Endodermal cell (in vitro differentiated cells): ENCODE measurements at regions not wholly inside any gene's neighbourhood (a gene's known extent, or its start where the extent isn't known, plus 50 kb on each side); places are given as distances from the start of the nearest gene placed in this dataset.
"Not testable (repeated sequence)": the region's sequence is repeated elsewhere in the genome, so short reads cannot be mapped to it uniquely, and the experiment has no call there.

Experiments
- DNase-seq: peaks from one replicate; pipeline ENCODE4 v3.0.0-alpha.2; 2017
- H3K27ac ChIP-seq: 2 replicates; pipeline ENCODE4 v1.5.1; 2013; ENCODE audit warnings: mild to moderate bottlenecking, low read depth, low read length, moderate library complexity
- H3K27me3 ChIP-seq: 2 replicates; pipeline ENCODE4 v1.6.1; 2013; ENCODE audit warnings: mild to moderate bottlenecking, low read length, moderate library complexity; ENCODE audit not compliant: insufficient read depth, control insufficient read depth, poor library complexity, severe bottlenecking
- H3K36me3 ChIP-seq: 2 replicates; pipeline ENCODE4 v1.7.0; 2013; ENCODE audit warnings: mild to moderate bottlenecking, low read length, moderate library complexity; ENCODE audit not compliant: control insufficient read depth, insufficient read depth
- H3K4me1 ChIP-seq: one replicate; pipeline ENCODE4 v1.7.0; 2013; ENCODE audit warnings: low read length; ENCODE audit not compliant: control insufficient read depth, insufficient read depth
- H3K4me3 ChIP-seq: 2 replicates; pipeline ENCODE4 v1.5.1; 2013; ENCODE audit warnings: mild to moderate bottlenecking, low read length, moderate library complexity
- H3K9ac ChIP-seq: 2 replicates; pipeline ENCODE4 v1.6.1; 2013; ENCODE audit warnings: mild to moderate bottlenecking, low read length, moderate library complexity; ENCODE audit not compliant: poor library complexity, severe bottlenecking; ENCODE audit errors: extremely low read depth
- H3K9me3 ChIP-seq: 2 replicates; pipeline ENCODE4 v1.6.1; 2013; ENCODE audit warnings: mild to moderate bottlenecking, low read length, moderate library complexity; ENCODE audit not compliant: control insufficient read depth
- H3K27ac Mint-ChIP-seq: 2 replicates; pipeline ENCODE4 v1.8.0; 2020; ENCODE audit warnings: mixed read lengths
- H3K27me3 Mint-ChIP-seq: 2 replicates; pipeline ENCODE4 v1.8.0; 2021; ENCODE audit warnings: mild to moderate bottlenecking, mixed read lengths; ENCODE audit not compliant: insufficient read depth
- H3K36me3 Mint-ChIP-seq: 2 replicates; pipeline ENCODE4 v1.8.0; 2020; ENCODE audit warnings: low read depth, mixed read lengths
- H3K4me1 Mint-ChIP-seq: 2 replicates; pipeline ENCODE4 v1.8.0; 2020; ENCODE audit warnings: mixed read lengths
- H3K4me3 Mint-ChIP-seq: 2 replicates; pipeline ENCODE4 v1.8.0; 2020; ENCODE audit warnings: mild to moderate bottlenecking, moderate library complexity, mixed read lengths
- H3K9me3 Mint-ChIP-seq: 2 replicates; pipeline ENCODE4 v1.8.0; 2020; ENCODE audit warnings: mild to moderate bottlenecking, mixed read lengths
- WGBS, 2 experiments: methylation state at CpG; one replicate each; pipeline versions ENCODE4 v1.1.5 to v1.1.7; 2013; ENCODE audit warnings: missing lambda C conversion rate in 2 of 2, mixed read lengths in 1 of 2; ENCODE audit not compliant: insufficient coverage in 1 of 2, insufficient read length in 1 of 2; 5-methylcytosine and 5-hydroxymethylcytosine counted together
- TF ChIP-seq, protein P1 (sequence below): fragments of 200-600 bp; sonication (generic); conservative IDR thresholded peaks from 2 replicates; pipeline ENCODE4 v1.5.0; 2021; ENCODE audit warnings: antibody characterized with exemption, mild to moderate bottlenecking

DNA sequence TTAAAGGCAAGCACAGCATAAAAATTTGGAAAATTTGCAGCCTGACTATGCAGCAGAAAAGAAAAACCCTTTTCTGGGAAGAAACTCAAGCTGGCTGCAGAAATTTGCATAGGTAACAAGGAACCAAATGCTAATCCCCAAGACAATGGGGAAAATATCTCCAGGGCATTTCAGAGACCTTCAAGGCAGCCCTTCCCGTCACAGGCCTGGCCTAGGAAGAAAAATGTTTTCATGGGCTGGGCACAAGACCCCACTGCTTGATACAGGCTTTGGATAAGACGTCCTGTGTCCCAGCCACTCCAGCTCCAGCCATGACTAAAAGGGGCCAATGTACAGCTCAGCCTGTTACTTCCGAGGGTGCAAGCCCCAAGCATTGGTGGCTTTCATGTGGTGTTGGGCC lies 717.6 kb downstream of the TDRD15 start:
- Mint-ChIP-seq H3K36me3 (no peaks in the 10 kb centered on the region), H3K27me3 (no peaks in the 10 kb centered on the region), H3K4me1 (peaks cover 17% of the 10 kb centered on the region), H3K27ac (peak overlapping the region; percentile 23), H3K4me3 (no peak overlapping the region), H3K9me3 (no peaks in the 10 kb centered on the region)
- peak; percentile 53 for DNase-seq
- Histone ChIP-seq H3K4me3 (no peak overlapping the region), H3K27me3 (no peaks in the 10 kb centered on the region), H3K9ac (no peak overlapping the region), H3K4me1 (peaks cover 4% of the 10 kb centered on the region), H3K27ac (no peak overlapping the region), H3K36me3 (no peaks in the 10 kb centered on the region), H3K9me3 (no peaks in the 10 kb centered on the region)
- 56% methylated on average over 3 of the region's 3 CpGs; no CpG with 5 or more reads in 1 of the 2 experiments for WGBS, 2 experiments
- TF ChIP-seq, protein P1, sequence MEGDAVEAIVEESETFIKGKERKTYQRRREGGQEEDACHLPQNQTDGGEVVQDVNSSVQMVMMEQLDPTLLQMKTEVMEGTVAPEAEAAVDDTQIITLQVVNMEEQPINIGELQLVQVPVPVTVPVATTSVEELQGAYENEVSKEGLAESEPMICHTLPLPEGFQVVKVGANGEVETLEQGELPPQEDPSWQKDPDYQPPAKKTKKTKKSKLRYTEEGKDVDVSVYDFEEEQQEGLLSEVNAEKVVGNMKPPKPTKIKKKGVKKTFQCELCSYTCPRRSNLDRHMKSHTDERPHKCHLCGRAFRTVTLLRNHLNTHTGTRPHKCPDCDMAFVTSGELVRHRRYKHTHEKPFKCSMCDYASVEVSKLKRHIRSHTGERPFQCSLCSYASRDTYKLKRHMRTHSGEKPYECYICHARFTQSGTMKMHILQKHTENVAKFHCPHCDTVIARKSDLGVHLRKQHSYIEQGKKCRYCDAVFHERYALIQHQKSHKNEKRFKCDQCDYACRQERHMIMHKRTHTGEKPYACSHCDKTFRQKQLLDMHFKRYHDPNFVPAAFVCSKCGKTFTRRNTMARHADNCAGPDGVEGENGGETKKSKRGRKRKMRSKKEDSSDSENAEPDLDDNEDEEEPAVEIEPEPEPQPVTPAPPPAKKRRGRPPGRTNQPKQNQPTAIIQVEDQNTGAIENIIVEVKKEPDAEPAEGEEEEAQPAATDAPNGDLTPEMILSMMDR, result no peak

DNA sequence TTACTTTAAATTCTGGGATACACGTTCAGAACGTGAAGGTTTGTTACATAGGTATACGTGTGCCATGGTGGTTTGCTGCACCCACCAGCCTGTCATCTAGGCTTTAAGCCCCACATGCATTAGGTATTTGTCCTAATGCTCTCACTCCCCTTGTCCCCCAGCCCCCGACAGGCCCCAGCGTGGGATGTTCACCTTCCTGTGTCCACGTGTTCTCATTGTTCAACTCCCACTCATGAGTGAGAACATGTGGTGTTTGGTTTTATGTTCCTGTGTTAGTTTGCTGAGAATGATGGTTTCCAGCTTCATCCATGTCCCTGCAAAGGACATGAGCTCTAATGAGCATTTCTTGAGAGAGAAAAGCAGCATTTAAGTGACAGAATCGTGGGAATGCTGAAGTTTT lies 726.6 kb downstream of the TDRD15 start:
- not testable (repeated sequence) for H3K4me3 Mint-ChIP-seq, H3K9me3 ChIP-seq, H3K9ac ChIP-seq, H3K27me3 Mint-ChIP-seq, H3K4me1 Mint-ChIP-seq, H3K27ac ChIP-seq, DNase-seq, H3K9me3 Mint-ChIP-seq, H3K27ac Mint-ChIP-seq, H3K4me1 ChIP-seq, H3K4me3 ChIP-seq, H3K36me3 ChIP-seq, H3K36me3 Mint-ChIP-seq, H3K27me3 ChIP-seq
- WGBS, 2 experiments, result 91 to 93% methylated on average over 4 to 7 of the region's 7 CpGs

DNA sequence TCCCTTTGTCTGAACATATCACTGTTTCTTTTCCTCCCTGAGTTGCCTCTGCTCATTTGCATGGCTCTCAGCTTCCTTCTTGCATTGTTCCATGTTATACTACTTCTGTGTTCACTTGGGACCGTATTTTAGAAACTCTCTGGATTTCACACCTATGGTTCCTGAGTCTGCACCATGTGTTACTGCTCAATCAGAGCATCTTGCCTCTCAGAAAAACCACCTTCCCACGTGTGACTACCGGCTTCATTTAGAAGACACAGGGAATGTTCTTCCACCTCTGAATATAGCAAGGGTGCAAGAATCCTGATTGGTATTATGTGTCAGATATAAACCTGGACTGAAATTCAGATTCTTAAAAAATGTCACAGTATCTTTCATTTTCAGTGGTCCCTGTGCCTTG lies 731.2 kb downstream of the TDRD15 start:
- no peak overlapping the region for H3K27ac ChIP-seq
- no peaks in the 10 kb centered on the region for H3K36me3 ChIP-seq
- Mint-ChIP-seq H3K4me1 (peaks cover 2% of the 10 kb centered on the region), H3K27ac (no peak overlapping the region), H3K36me3 (no peaks in the 10 kb centered on the region), H3K4me3 (no peak overlapping the region), H3K9me3 (no peaks in the 10 kb centered on the region), H3K27me3 (no peaks in the 10 kb centered on the region)
- TF ChIP-seq, protein P1, result no peak
- 88 to 97% methylated on average over 1 to 3 of the region's 3 CpGs for WGBS, 2 experiments
- H3K9me3 ChIP-seq, result no peaks in the 10 kb centered on the region
- no peak overlapping the region for H3K9ac ChIP-seq
- no peak for DNase-seq
- H3K4me1 ChIP-seq, result no peaks in the 10 kb centered on the region
- no peaks in the 10 kb centered on the region for H3K27me3 ChIP-seq
- no peak overlapping the region for H3K4me3 ChIP-seq

DNA sequence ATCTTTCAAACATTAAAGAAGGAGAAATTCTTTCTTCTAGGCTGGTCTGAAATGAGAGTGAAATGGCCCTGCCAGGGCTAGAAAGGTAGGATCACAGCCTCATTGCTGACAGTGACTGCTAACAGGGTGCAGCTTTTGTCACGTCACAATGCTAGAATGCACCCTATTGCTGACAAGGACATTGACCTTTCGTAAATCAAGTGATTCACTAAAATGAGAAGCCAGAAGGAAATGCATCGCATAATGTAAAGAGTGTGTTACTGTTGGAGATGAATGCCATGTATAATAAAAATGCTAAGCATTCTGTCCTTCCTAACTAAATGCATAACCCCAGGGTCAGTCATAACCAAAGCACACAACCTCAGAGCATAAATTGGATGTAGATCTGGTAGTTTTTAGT lies 732.9 kb downstream of the TDRD15 start:
- Histone ChIP-seq H3K36me3 (no peaks in the 10 kb centered on the region), H3K27ac (no peak overlapping the region), H3K27me3 (no peaks in the 10 kb centered on the region), H3K4me1 (no peaks in the 10 kb centered on the region), H3K4me3 (no peak overlapping the region), H3K9me3 (no peaks in the 10 kb centered on the region), H3K9ac (no peak overlapping the region)
- peaks cover 2% of the 10 kb centered on the region for H3K4me1 Mint-ChIP-seq
- TF ChIP-seq, protein P1, result no peak
- H3K27ac Mint-ChIP-seq, result no peak overlapping the region
- no peak for DNase-seq
- no peaks in the 10 kb centered on the region for H3K36me3 Mint-ChIP-seq
- 75 to 77% methylated on average over 1 to 3 of the region's 3 CpGs for WGBS, 2 experiments
- H3K4me3 Mint-ChIP-seq, result no peak overlapping the region
- H3K9me3 Mint-ChIP-seq, result no peaks in the 10 kb centered on the region
- no peaks in the 10 kb centered on the region for H3K27me3 Mint-ChIP-seq
